Stomach smooth muscle (tissue), 2 donors: ENCODE measurements at regions not wholly inside any gene's neighbourhood (a gene's known extent, or its start where the extent isn't known, plus 50 kb on each side); places are given as distances from the start of the nearest gene placed in this dataset.

Experiments
- H3K27ac ChIP-seq: one replicate; pipeline ENCODE4 v1.7.0; 2013; ENCODE audit warnings: mild to moderate bottlenecking, low read length, inconsistent platforms
- H3K27me3 ChIP-seq, 2 donors: one replicate each; pipeline ENCODE4 v1.7.0; 2013; ENCODE audit warnings: low read length in 2 of 2; ENCODE audit not compliant: insufficient read depth in 2 of 2, control insufficient read depth in 1 of 2
- H3K36me3 ChIP-seq, 2 donors: one replicate each; pipeline ENCODE4 v1.7.0; 2013; ENCODE audit warnings: low read length in 2 of 2; ENCODE audit not compliant: control insufficient read depth in 2 of 2, insufficient read depth in 2 of 2
- H3K4me1 ChIP-seq: one replicate; pipeline ENCODE4 v1.7.0; 2013; ENCODE audit warnings: low read length; ENCODE audit not compliant: control insufficient read depth, insufficient read depth
- H3K4me3 ChIP-seq, 2 donors: one replicate each; pipeline ENCODE4 v1.7.0; 2013; ENCODE audit warnings: low read length in 2 of 2
- H3K9ac ChIP-seq, 2 donors: one replicate each; pipeline ENCODE4 v1.7.0; 2013; ENCODE audit warnings: low read length in 2 of 2, mild to moderate bottlenecking in 1 of 2
- H3K9me3 ChIP-seq, 2 donors: one replicate each; pipeline ENCODE4 v1.7.0; 2013; ENCODE audit warnings: low read length in 2 of 2; ENCODE audit not compliant: control insufficient read depth in 2 of 2
- donor health status: healthy.
- donor health status: Pancreatic carcinoma.

GRCh38 chr14:71328183-71328582 lies 420.9 kb downstream of the PCNX1 start:
- Histone ChIP-seq H3K27ac (no peak overlapping the region), H3K4me3 (no peak overlapping the region), H3K9ac (no peak overlapping the region), H3K9me3 (no peaks in the 10 kb centered on the region), H3K36me3 (no peaks in the 10 kb centered on the region), H3K27me3 (no peaks in the 10 kb centered on the region), H3K4me1 (no peaks in the 10 kb centered on the region)

GRCh38 chr14:71328954-71329353 lies 421.7 kb downstream of the PCNX1 start:
- H3K4me1 ChIP-seq: no peaks in the 10 kb centered on the region
- H3K9me3 ChIP-seq: no peaks in the 10 kb centered on the region
- H3K27ac ChIP-seq: no peak overlapping the region
- H3K4me3 ChIP-seq: no peak overlapping the region
- no peaks in the 10 kb centered on the region for H3K36me3 ChIP-seq
- no peak overlapping the region for H3K9ac ChIP-seq
- H3K27me3 ChIP-seq: no peaks in the 10 kb centered on the region

- Histone ChIP-seq H3K9ac (no peak overlapping the region), H3K27me3 (no peaks in the 10 kb centered on the region), H3K36me3 (no peaks in the 10 kb centered on the region), H3K4me1 (no peaks in the 10 kb centered on the region), H3K4me3 (no peak overlapping the region), H3K9me3 (no peaks in the 10 kb centered on the region), H3K27ac (no peak overlapping the region)
These were observed 424.1 kb downstream of the PCNX1 start for GRCh38 chr14:71331403-71331802.

- Histone ChIP-seq H3K9ac (no peak overlapping the region), H3K27me3 (no peaks in the 10 kb centered on the region), H3K27ac (no peak overlapping the region), H3K36me3 (no peaks in the 10 kb centered on the region), H3K4me3 (no peak overlapping the region), H3K4me1 (no peaks in the 10 kb centered on the region), H3K9me3 (no peaks in the 10 kb centered on the region)
These were observed 425.2 kb downstream of the PCNX1 start for GRCh38 chr14:71332476-71332875.

- H3K9ac ChIP-seq: no peak overlapping the region
- no peaks in the 10 kb centered on the region for H3K27me3 ChIP-seq
- H3K27ac ChIP-seq: no peak overlapping the region
- H3K4me3 ChIP-seq: no peak overlapping the region
- no peaks in the 10 kb centered on the region for H3K9me3 ChIP-seq
- H3K36me3 ChIP-seq: no peaks in the 10 kb centered on the region
- H3K4me1 ChIP-seq: no peaks in the 10 kb centered on the region
These were observed 426.4 kb downstream of the PCNX1 start for GRCh38 chr14:71333705-71334104.

- Histone ChIP-seq H3K4me3 (no peak overlapping the region), H3K27me3 (no peaks in the 10 kb centered on the region), H3K4me1 (no peaks in the 10 kb centered on the region), H3K36me3 (no peaks in the 10 kb centered on the region), H3K27ac (no peak overlapping the region), H3K9ac (no peak overlapping the region), H3K9me3 (no peaks in the 10 kb centered on the region)
These were observed 429.4 kb downstream of the PCNX1 start for GRCh38 chr14:71336489-71337192.

GRCh38 chr14:71338153-71338552 lies 430.9 kb downstream of the PCNX1 start:
- no peaks in the 10 kb centered on the region for H3K4me1 ChIP-seq
- H3K9me3 ChIP-seq: no peaks in the 10 kb centered on the region
- H3K27me3 ChIP-seq: no peaks in the 10 kb centered on the region
- H3K4me3 ChIP-seq: no peak overlapping the region
- H3K36me3 ChIP-seq: no peaks in the 10 kb centered on the region
- no peak overlapping the region for H3K9ac ChIP-seq
- no peak overlapping the region for H3K27ac ChIP-seq

- H3K4me3 ChIP-seq: no peak overlapping the region
- no peaks in the 10 kb centered on the region for H3K27me3 ChIP-seq
- no peaks in the 10 kb centered on the region for H3K4me1 ChIP-seq
- H3K36me3 ChIP-seq: no peaks in the 10 kb centered on the region
- H3K9me3 ChIP-seq: no peaks in the 10 kb centered on the region
- H3K9ac ChIP-seq: no peak overlapping the region
- H3K27ac ChIP-seq: no peak overlapping the region
These were observed 432.6 kb downstream of the PCNX1 start for GRCh38 chr14:71339650-71340415.

- no peaks in the 10 kb centered on the region for H3K4me1 ChIP-seq
- H3K36me3 ChIP-seq: no peaks in the 10 kb centered on the region
- H3K27ac ChIP-seq: no peak overlapping the region
These were observed 433.9 kb downstream of the PCNX1 start for GRCh38 chr14:71341156-71341555.

GRCh38 chr14:71343724-71344123 lies 436.5 kb downstream of the PCNX1 start:
- Histone ChIP-seq H3K36me3 (no peaks in the 10 kb centered on the region), H3K4me1 (no peaks in the 10 kb centered on the region), H3K27me3 (no peaks in the 10 kb centered on the region), H3K9ac (no peak overlapping the region), H3K9me3 (no peaks in the 10 kb centered on the region), H3K27ac (no peak overlapping the region), H3K4me3 (no peak overlapping the region)

More at GRCh38 chr14:71341156-71341555, 433.9 kb downstream of the PCNX1 start:
- no peak overlapping the region for H3K4me3 ChIP-seq
- H3K9me3 ChIP-seq: no peaks in the 10 kb centered on the region
- no peak overlapping the region for H3K9ac ChIP-seq
- no peaks in the 10 kb centered on the region for H3K27me3 ChIP-seq

- no peak overlapping the region for H3K4me3 ChIP-seq
- no peaks in the 10 kb centered on the region for H3K4me1 ChIP-seq
- no peaks in the 10 kb centered on the region for H3K9me3 ChIP-seq
These were observed 437.2 kb downstream of the PCNX1 start for GRCh38 chr14:71344506-71344905.

More at GRCh38 chr14:71344506-71344905, 437.2 kb downstream of the PCNX1 start:
- no peak overlapping the region for H3K27ac ChIP-seq
- H3K9ac ChIP-seq: no peak overlapping the region
- no peaks in the 10 kb centered on the region for H3K27me3 ChIP-seq
- H3K36me3 ChIP-seq: no peaks in the 10 kb centered on the region
